ENCODE measurements at regions not wholly inside any gene's neighbourhood (a gene's known extent, or its start where the extent isn't known, plus 50 kb on each side); places are given as distances from the start of the nearest gene placed in this dataset.

DNA sequence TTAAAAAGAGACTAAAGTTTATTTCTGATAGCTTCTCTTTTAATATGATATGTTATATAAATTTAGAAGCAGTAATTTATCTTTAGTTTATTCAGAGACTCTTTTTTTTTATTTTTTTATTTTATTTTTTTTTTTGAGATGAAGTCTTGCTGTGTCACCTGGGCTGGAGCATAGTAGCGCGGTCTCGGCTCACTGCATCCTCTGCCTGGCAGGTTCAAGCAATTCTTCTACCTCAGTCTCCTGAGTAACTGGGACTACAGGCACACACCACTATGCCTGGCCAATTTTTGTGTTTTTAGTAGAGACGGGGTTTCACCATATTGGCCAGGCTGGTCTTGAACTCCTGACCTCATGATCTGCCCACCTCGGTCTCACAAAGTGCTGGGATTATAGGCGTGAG is 89.6 kb downstream of the DISP1 start:
- TF ChIP-seq CTCF (conservative IDR thresholded peaks at IDR 0.05) (no peak), ZFX (IDR thresholded peaks at IDR 0.05) (no peak)
